Heart left ventricle (tissue), 13 donors: ENCODE measurements at regions not wholly inside any gene's neighbourhood (a gene's known extent, or its start where the extent isn't known, plus 50 kb on each side); places are given as distances from the start of the nearest gene placed in this dataset.

ENCODE experiments used
- CTCF ChIP-seq, 12 donors: fragments of 200-600 bp; sonication (generic) in 4 of 12; IDR thresholded peaks; one replicate each; pipeline versions ENCODE4 v1.5.0 to v1.8.0; 2018 to 2022; ENCODE audit warnings: antibody characterized with exemption in 12 of 12, mild to moderate bottlenecking in 5 of 12
- POLR2A ChIP-seq, 2 donors: fragments of 450-650 bp; IDR thresholded peaks; one replicate each; pipeline ENCODE4 v1.6.1; 2017; ENCODE audit warnings: antibody characterized with exemption in 2 of 2, mild to moderate bottlenecking in 2 of 2, moderate library complexity in 2 of 2
- donor health status: ischemic (EF 13 %, LVEDD 7.1; RV severe dilation, severe dysfunction).
- donor health status: DM: no; HTN: yes; CAD: no.
- donor health status: DM: no; HTN: no; CAD: no.
- donor health status: ischemic (EF 25% LVEDD 6.9; RV normal size, moderate dysfunction).
- donor health status: ischemic (EF 25% LVEDD 5.7; RV mildly dilated, moderate dysfunction).
- donor health status: ischemic (EF 35%, LVEDD 5.7; RV mildly dilated, moderate dysfunction).
- donor health status: nonischemic (EF 11% LVEDD 7.7; RV severe dilation, severe dysfunction).
- donor health status: DM: yes; HTN: yes; CAD: no.
- donor health status: PGD.
- donor health status: ischemic (EF 29% LVEDD 5.4; RV normal size, mild dysfunction).
- donor health status: nonischemic (EF 23%, LVEDD 6.1; RV moderate dilation, normal function).

DNA sequence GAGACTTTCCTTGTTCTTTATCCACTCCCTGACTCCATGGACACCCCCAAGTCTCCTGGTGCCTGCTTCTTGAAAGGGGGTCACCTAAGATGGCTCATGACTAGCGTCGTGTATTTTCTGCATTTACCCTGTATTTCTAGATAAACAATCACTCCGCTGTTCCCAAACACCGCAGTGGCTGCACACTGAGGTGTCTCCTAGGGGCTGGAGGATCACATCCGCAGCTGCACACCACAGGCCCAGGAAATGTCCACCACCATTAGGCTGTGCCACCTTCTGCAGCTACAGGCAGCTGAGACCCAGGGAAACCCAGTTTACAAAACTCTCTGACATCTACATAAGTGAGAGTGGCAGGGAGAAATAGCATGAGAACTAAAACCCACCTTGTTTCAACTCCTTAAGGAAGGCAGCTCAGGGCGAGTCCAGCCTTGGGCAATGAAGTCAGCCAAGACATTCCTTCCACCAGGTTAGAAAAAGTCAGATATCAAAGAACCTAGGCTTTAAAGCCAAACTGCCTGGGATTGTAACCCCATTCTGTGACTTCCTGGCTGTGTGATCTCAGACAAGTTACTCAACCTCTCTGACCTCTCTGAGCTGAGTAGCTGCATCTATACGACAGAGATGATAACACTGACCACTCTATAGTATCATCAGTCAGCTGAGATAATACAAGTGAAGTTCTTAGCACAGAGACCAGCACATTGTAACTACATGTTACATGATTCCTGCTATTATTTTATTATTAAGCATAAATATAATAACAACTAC lies 102.2 kb downstream of the SNX5 start:
- no peak for TF ChIP-seq POLR2A (IDR thresholded peaks at IDR 0.05)
- TF ChIP-seq CTCF (IDR thresholded peaks at IDR 0.05) = no peak
